ENCODE measurements at regions not wholly inside any gene's neighbourhood (a gene's known extent, or its start where the extent isn't known, plus 50 kb on each side); places are given as distances from the start of the nearest gene placed in this dataset.

GRCh38 chr4:104905065-104905464 lies 241.6 kb upstream of the TET2 start:
- no peak for ATAC-seq
- H3K4me1 ChIP-seq: peaks cover 0 to 11% (median 0%) of the 10 kb centered on the region in 3 donors
- TF ChIP-seq POLR2AphosphoS5 (IDR thresholded peaks at IDR 0.05) (no peak), CTCF (IDR thresholded peaks at IDR 0.05) (no peak), EP300 (IDR thresholded peaks at IDR 0.05) (no peak), POLR2A (IDR thresholded peaks at IDR 0.05) (no peak)
- WGBS, 2 donors (ENCODE audit: low coverage in 1 of 2): 18 to 80% methylated on average over 1 to 2 of the region's 2 CpGs
- no peaks in the 10 kb centered on the region for H3K9me3 ChIP-seq
- H3K27me3 ChIP-seq: no peaks in the 10 kb centered on the region
- no peak overlapping the region for H3K4me3 ChIP-seq
- no peaks in the 10 kb centered on the region for H3K36me3 ChIP-seq
- no peak overlapping the region for H3K27ac ChIP-seq

- Histone ChIP-seq H3K4me1 (peaks cover 0 to 11% (median 0%) of the 10 kb centered on the region in 3 donors), H3K27ac (no peak overlapping the region), H3K4me3 (no peak overlapping the region), H3K9me3 (no peaks in the 10 kb centered on the region), H3K36me3 (no peaks in the 10 kb centered on the region), H3K27me3 (no peaks in the 10 kb centered on the region)
- 0 to 30% methylated on average over 1 of the region's 1 CpG for WGBS, 2 donors (ENCODE audit: low coverage in 1 of 2)
- TF ChIP-seq POLR2A (IDR thresholded peaks at IDR 0.05) (no peak), CTCF (IDR thresholded peaks at IDR 0.05) (no peak), POLR2AphosphoS5 (IDR thresholded peaks at IDR 0.05) (no peak), EP300 (IDR thresholded peaks at IDR 0.05) (no peak)
- no peak for ATAC-seq
Measured at GRCh38 chr4:104905546-104905945, 241.1 kb upstream of the TET2 start.

GRCh38 chr4:104906276-104906675 lies 240.4 kb upstream of the TET2 start:
- peaks cover 0 to 11% (median 0%) of the 10 kb centered on the region in 3 donors for H3K4me1 ChIP-seq
- no peak for ATAC-seq
- H3K9me3 ChIP-seq: no peaks in the 10 kb centered on the region
- no peaks in the 10 kb centered on the region for H3K27me3 ChIP-seq
- TF ChIP-seq CTCF (IDR thresholded peaks at IDR 0.05) (no peak), EP300 (IDR thresholded peaks at IDR 0.05) (no peak)
- no peaks in the 10 kb centered on the region for H3K36me3 ChIP-seq
- no peak overlapping the region for H3K27ac ChIP-seq
- WGBS, 2 donors (ENCODE audit: low coverage in 1 of 2): 24 to 40% methylated on average over 2 of the region's 2 CpGs
- H3K4me3 ChIP-seq: no peak overlapping the region

- no peaks in the 10 kb centered on the region for H3K9me3 ChIP-seq
- no peaks in the 10 kb centered on the region for H3K27me3 ChIP-seq
- H3K4me1 ChIP-seq: peaks cover 0 to 4% (median 0%) of the 10 kb centered on the region in 3 donors
- H3K4me3 ChIP-seq: no peak overlapping the region
- ATAC-seq: no peak
- no peaks in the 10 kb centered on the region for H3K36me3 ChIP-seq
- TF ChIP-seq CTCF (IDR thresholded peaks at IDR 0.05): no peak
- no peak for TF ChIP-seq EP300 (IDR thresholded peaks at IDR 0.05)
- TF ChIP-seq POLR2AphosphoS5 (IDR thresholded peaks at IDR 0.05): no peak
- no peak for TF ChIP-seq POLR2A (IDR thresholded peaks at IDR 0.05)
- WGBS, 2 donors (ENCODE audit: low coverage in 1 of 2): 82 to 86% methylated on average over 9 to 10 of the region's 12 CpGs
- no peak overlapping the region for H3K27ac ChIP-seq
Measured at GRCh38 chr4:104907074-104907649, 239.5 kb upstream of the TET2 start.

- Histone ChIP-seq H3K4me1 (peaks cover 0 to 4% (median 0%) of the 10 kb centered on the region in 3 donors), H3K27ac (no peak overlapping the region), H3K9me3 (no peaks in the 10 kb centered on the region), H3K4me3 (no peak overlapping the region), H3K27me3 (no peaks in the 10 kb centered on the region), H3K36me3 (no peaks in the 10 kb centered on the region)
- ATAC-seq: no peak
- TF ChIP-seq EP300 (IDR thresholded peaks at IDR 0.05) (no peak), CTCF (IDR thresholded peaks at IDR 0.05) (no peak), POLR2A (IDR thresholded peaks at IDR 0.05) (no peak), POLR2AphosphoS5 (IDR thresholded peaks at IDR 0.05) (no peak)
- WGBS, 2 donors (ENCODE audit: low coverage in 1 of 2): 15 to 23% methylated on average over 1 of the region's 1 CpG
Measured at GRCh38 chr4:104907991-104908390, 238.7 kb upstream of the TET2 start.
